Peyer's patch (tissue), 4 donors: ENCODE measurements at regions not wholly inside any gene's neighbourhood (a gene's known extent, or its start where the extent isn't known, plus 50 kb on each side); places are given as distances from the start of the nearest gene placed in this dataset.

Experiments
- CTCF ChIP-seq, 6 experiments: fragments of 450-650 bp in 4 of 6; fragments of 200-600 bp in 2 of 6; sonication (generic) in 1 of 6; IDR thresholded peaks; one replicate each; pipeline ENCODE4 v1.5.1; 2017 to 2019; ENCODE audit warnings: antibody characterized with exemption in 6 of 6, mild to moderate bottlenecking in 3 of 6, moderate library complexity in 1 of 6
- POLR2A ChIP-seq, 2 donors: fragments of 450-650 bp; IDR thresholded peaks; one replicate each; pipeline ENCODE4 v1.5.1; 2017; ENCODE audit warnings: antibody characterized with exemption in 2 of 2, mild to moderate bottlenecking in 2 of 2, moderate library complexity in 2 of 2

- no peak for TF ChIP-seq CTCF (IDR thresholded peaks at IDR 0.05)
- TF ChIP-seq POLR2A (IDR thresholded peaks at IDR 0.05): no peak
Measured at GRCh38 chrX:69379412-69379811, 124.7 kb upstream of the NALF2 start.
